ENCODE measurements at regions not wholly inside any gene's neighbourhood (a gene's known extent, or its start where the extent isn't known, plus 50 kb on each side); places are given as distances from the start of the nearest gene placed in this dataset.

DNA sequence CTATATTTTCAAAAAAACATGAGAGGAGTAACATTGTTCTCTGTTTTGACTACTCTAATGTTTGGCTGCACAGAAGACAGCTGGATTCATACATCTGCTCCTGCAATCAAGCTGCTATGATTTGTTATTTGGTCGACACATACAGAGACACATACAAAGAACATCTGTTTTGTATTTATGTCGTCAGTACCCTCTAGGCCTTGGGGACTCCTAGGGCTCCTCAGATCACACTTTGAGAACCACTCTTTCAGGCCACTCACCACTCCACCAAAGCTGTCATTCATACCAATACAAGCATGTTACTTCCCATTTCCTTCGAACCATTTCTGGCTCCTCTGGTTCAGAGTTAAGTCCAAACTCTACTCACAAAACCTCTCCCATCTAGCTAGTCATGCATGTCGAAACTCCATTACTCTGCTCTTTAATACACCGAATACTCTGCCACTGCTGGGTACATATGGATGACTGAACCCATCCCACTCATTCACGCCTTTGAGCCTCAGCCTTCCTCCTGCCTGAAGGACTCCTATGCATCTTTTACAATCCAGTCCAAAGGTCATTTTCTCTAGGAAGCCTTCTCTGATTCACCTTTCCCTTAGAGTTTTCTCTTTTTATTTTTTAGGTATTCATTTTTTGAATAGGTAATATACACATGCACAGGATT lies 102.9 kb upstream of the ARHGEF3 start:
- Mint-ChIP-seq H3K27me3 (ENCODE audit: low read depth in 3 of 3) (peaks cover 0 to 2% (median 0%) of the 10 kb centered on the region in 3 donors), H3K27ac (peak overlapping the region in 1 of 7 donors; percentile 13), H3K4me3 (no peak overlapping the region), H3K4me1 (peaks cover 5% of the 10 kb centered on the region), H3K36me3 (no peaks in the 10 kb centered on the region), H3K9me3 (no peaks in the 10 kb centered on the region)
- no peak overlapping the region for H3K4me2 ChIP-seq (replicated peaks; ENCODE audit: extremely low read depth, low read length, poor library complexity, severe bottlenecking)
- no peak overlapping the region for H2AFZ ChIP-seq (ENCODE audit: insufficient read depth, low read depth, low read length, poor library complexity, severe bottlenecking)
- intact Hi-C loops (cut with micrococcal nuclease): no loop called here
- TF ChIP-seq, protein P1, sequence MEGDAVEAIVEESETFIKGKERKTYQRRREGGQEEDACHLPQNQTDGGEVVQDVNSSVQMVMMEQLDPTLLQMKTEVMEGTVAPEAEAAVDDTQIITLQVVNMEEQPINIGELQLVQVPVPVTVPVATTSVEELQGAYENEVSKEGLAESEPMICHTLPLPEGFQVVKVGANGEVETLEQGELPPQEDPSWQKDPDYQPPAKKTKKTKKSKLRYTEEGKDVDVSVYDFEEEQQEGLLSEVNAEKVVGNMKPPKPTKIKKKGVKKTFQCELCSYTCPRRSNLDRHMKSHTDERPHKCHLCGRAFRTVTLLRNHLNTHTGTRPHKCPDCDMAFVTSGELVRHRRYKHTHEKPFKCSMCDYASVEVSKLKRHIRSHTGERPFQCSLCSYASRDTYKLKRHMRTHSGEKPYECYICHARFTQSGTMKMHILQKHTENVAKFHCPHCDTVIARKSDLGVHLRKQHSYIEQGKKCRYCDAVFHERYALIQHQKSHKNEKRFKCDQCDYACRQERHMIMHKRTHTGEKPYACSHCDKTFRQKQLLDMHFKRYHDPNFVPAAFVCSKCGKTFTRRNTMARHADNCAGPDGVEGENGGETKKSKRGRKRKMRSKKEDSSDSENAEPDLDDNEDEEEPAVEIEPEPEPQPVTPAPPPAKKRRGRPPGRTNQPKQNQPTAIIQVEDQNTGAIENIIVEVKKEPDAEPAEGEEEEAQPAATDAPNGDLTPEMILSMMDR (IDR thresholded peaks at IDR 0.05): no peak
- H3K4me3 ChIP-seq (replicated peaks in 1 of 3; ENCODE audit: low read depth in 2 of 3, low read length in 3 of 3): no peak overlapping the region
- no peak overlapping the region for H3K9ac ChIP-seq (ENCODE audit: insufficient read depth, low read length, poor library complexity, severe bottlenecking)
- DNase-seq: no peak
- no peaks in the 10 kb centered on the region for H3K79me2 ChIP-seq (ENCODE audit: insufficient read depth, low read length)
- H3K27ac ChIP-seq (ENCODE audit: low read depth in 1 of 2, low read length in 2 of 2): no peak overlapping the region
- no peaks in the 10 kb centered on the region for H3K27me3 ChIP-seq (ENCODE audit: control insufficient read depth in 2 of 2, insufficient read depth in 2 of 2, low read length in 2 of 2)
- H3K9me3 ChIP-seq (replicated peaks in 1 of 2; ENCODE audit: control insufficient read depth in 1 of 2, insufficient read depth in 1 of 2, low read length in 2 of 2): no peaks in the 10 kb centered on the region
- no peaks in the 10 kb centered on the region for H3K36me3 ChIP-seq (replicated peaks in 1 of 2; ENCODE audit: control insufficient read depth in 1 of 2, insufficient read depth in 2 of 2, low read length in 2 of 2)
- H3K4me1 ChIP-seq (ENCODE audit: control insufficient read depth in 1 of 2, insufficient read depth in 2 of 2, low read length in 2 of 2): peaks cover 3 to 5% of the 10 kb centered on the region in 2 donors
- no peaks in the 10 kb centered on the region for H4K20me1 ChIP-seq (ENCODE audit: insufficient read depth, low read length)
- WGBS (ENCODE audit: insufficient coverage): 65% methylated on average over 4 of the region's 6 CpGs

DNA sequence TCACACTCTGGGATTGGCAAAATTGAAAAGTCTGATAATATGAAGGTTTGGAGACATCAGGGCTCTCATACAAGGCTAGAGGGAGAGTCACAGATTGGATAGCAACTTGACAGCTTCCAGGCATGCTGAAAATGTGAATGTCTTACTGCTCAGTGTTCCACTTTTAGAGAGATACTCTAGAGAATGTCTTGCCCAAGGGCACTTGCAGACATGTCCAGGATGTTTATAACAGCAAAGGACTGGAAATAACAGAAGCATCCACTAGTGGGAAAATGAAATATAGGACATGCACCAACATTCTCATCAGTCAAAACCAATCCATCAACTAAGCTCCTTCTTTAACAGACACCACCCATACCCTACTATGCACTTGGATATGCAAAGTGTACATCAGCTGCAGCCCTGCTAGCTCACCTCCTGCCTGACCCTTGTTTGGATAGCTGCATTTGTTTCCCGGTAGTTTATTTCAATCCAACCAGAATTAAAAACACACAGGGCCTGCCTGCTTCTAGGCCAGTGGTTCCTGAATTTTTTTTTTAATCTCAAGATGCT lies 101.6 kb upstream of the ARHGEF3 start:
- H4K20me1 ChIP-seq (ENCODE audit: insufficient read depth, low read length): no peaks in the 10 kb centered on the region
- TF ChIP-seq, protein P1 (IDR thresholded peaks at IDR 0.05): no peak
- H3K79me2 ChIP-seq (ENCODE audit: insufficient read depth, low read length): no peaks in the 10 kb centered on the region
- Mint-ChIP-seq H3K27me3 (ENCODE audit: low read depth in 3 of 3) (peaks cover 0 to 2% (median 0%) of the 10 kb centered on the region in 3 donors), H3K4me1 (peaks cover 7% of the 10 kb centered on the region), H3K27ac (no peak overlapping the region), H3K36me3 (no peaks in the 10 kb centered on the region), H3K9me3 (no peaks in the 10 kb centered on the region), H3K4me3 (no peak overlapping the region)
- intact Hi-C loops (cut with micrococcal nuclease): no loop called here
- no peaks in the 10 kb centered on the region for H3K9me3 ChIP-seq (replicated peaks in 1 of 2; ENCODE audit: control insufficient read depth in 1 of 2, insufficient read depth in 1 of 2, low read length in 2 of 2)
- no peak for DNase-seq
- H3K9ac ChIP-seq (ENCODE audit: insufficient read depth, low read length, poor library complexity, severe bottlenecking): no peak overlapping the region
- H3K4me1 ChIP-seq (ENCODE audit: control insufficient read depth in 1 of 2, insufficient read depth in 2 of 2, low read length in 2 of 2): peaks cover 3 to 7% of the 10 kb centered on the region in 2 donors
- H3K27ac ChIP-seq (ENCODE audit: low read depth in 1 of 2, low read length in 2 of 2): no peak overlapping the region
- no peak overlapping the region for H3K4me3 ChIP-seq (replicated peaks in 1 of 3; ENCODE audit: low read depth in 2 of 3, low read length in 3 of 3)
- no peaks in the 10 kb centered on the region for H3K27me3 ChIP-seq (ENCODE audit: control insufficient read depth in 2 of 2, insufficient read depth in 2 of 2, low read length in 2 of 2)
- H2AFZ ChIP-seq (ENCODE audit: insufficient read depth, low read depth, low read length, poor library complexity, severe bottlenecking): no peak overlapping the region
- H3K36me3 ChIP-seq (replicated peaks in 1 of 2; ENCODE audit: control insufficient read depth in 1 of 2, insufficient read depth in 2 of 2, low read length in 2 of 2): no peaks in the 10 kb centered on the region
- WGBS (ENCODE audit: insufficient coverage): 100% methylated on average over 1 of the region's 1 CpG
- no peak overlapping the region for H3K4me2 ChIP-seq (replicated peaks; ENCODE audit: extremely low read depth, low read length, poor library complexity, severe bottlenecking)
